T-cell (primary cell): ENCODE measurements at regions not wholly inside any gene's neighbourhood (a gene's known extent, or its start where the extent isn't known, plus 50 kb on each side); places are given as distances from the start of the nearest gene placed in this dataset.

ENCODE experiments used
- ATAC-seq, 4 experiments: fragments of 200-7000 bp in 3 of 4; fragments of 150-1000 bp in 1 of 4; cut with Tn5 transposase; replicated peaks in 1 of 4; 1 replicate in 3 of 4; 2 replicates in 1 of 4; pipeline ENCODE4 v1.10.0; 2021; ENCODE audit warnings: moderate library complexity in 3 of 4, mild to moderate bottlenecking in 2 of 4, moderate number of reproducible peaks in 1 of 4
- CTCF ChIA-PET, 2 donors: fragments of 300-600 bp; sonication (Branson Sonifier 250); formaldehyde crosslinking; loops; one replicate each; lab custom pipeline; 2022; ENCODE audit warnings: antibody characterized with exemption in 2 of 2; lab: Charles Lee
- POLR2A ChIA-PET, 2 donors: fragments of 300-600 bp; sonication (Branson Sonifier 250); formaldehyde crosslinking; loops; one replicate each; lab custom pipeline; 2022; ENCODE audit warnings: antibody characterized with exemption in 2 of 2; lab: Charles Lee
- DNase-seq, 35 experiments: peaks; one replicate each; pipeline versions ENCODE4 v3.0.0 to v3.0.0-alpha.2; 2013 to 2023
- H3K27ac ChIP-seq: one replicate; pipeline ENCODE4 v1.5.1; 2013; ENCODE audit warnings: low read length
- H3K27me3 ChIP-seq, 2 experiments: replicated peaks in 1 of 2; 1 replicate in 1 of 2; 2 replicates in 1 of 2; pipeline versions ENCODE4 v1.6.1 to v1.7.0; 2013; ENCODE audit warnings: low read length in 1 of 2, mixed read lengths in 1 of 2; ENCODE audit not compliant: control insufficient read depth in 2 of 2, insufficient read depth in 2 of 2; ENCODE audit errors: extremely low read depth in 1 of 2
- H3K36me3 ChIP-seq, 2 donors: 1 replicate in 1 of 2; 2 replicates in 1 of 2; pipeline versions ENCODE4 v1.6.1 to v1.7.0; 2013; ENCODE audit warnings: low read length in 1 of 2; ENCODE audit not compliant: control insufficient read depth in 2 of 2, insufficient read depth in 1 of 2; ENCODE audit errors: extremely low read depth in 1 of 2
- H3K4me1 ChIP-seq, 2 experiments: 1 replicate in 1 of 2; 2 replicates in 1 of 2; pipeline versions ENCODE4 v1.6.1 to v1.7.0; 2013; ENCODE audit warnings: low read length in 2 of 2, mixed read lengths in 1 of 2; ENCODE audit not compliant: insufficient read depth in 2 of 2, control insufficient read depth in 1 of 2; ENCODE audit errors: extremely low read depth in 1 of 2
- H3K4me3 ChIP-seq, 2 donors: 1 replicate in 1 of 2; 2 replicates in 1 of 2; pipeline versions ENCODE4 v1.5.1 to v1.7.0; 2013; ENCODE audit warnings: mild to moderate bottlenecking in 2 of 2, low read length in 1 of 2, moderate library complexity in 1 of 2; ENCODE audit not compliant: control insufficient read depth in 1 of 2; ENCODE audit errors: extremely low read depth in 1 of 2
- H3K9me3 ChIP-seq: 2 replicates; pipeline ENCODE4 v1.7.0; 2013
- H3K27ac Mint-ChIP-seq, 2 donors: one replicate each; pipeline ENCODE4 v1.8.0; 2020 to 2021; ENCODE audit warnings: mild to moderate bottlenecking in 2 of 2, mixed read lengths in 2 of 2
- H3K27me3 Mint-ChIP-seq, 2 donors: one replicate each; pipeline ENCODE4 v1.8.0; 2021 to 2022; ENCODE audit warnings: mixed read lengths in 2 of 2
- H3K36me3 Mint-ChIP-seq: one replicate; pipeline ENCODE4 v1.8.0; 2021; ENCODE audit warnings: mixed read lengths
- H3K4me1 Mint-ChIP-seq, 3 donors: one replicate each; pipeline ENCODE4 v1.8.0; 2020 to 2022; ENCODE audit warnings: mixed read lengths in 3 of 3, mild to moderate bottlenecking in 1 of 3
- H3K4me3 Mint-ChIP-seq, 3 donors: one replicate each; pipeline ENCODE4 v1.8.0; 2020 to 2022; ENCODE audit warnings: mild to moderate bottlenecking in 3 of 3, mixed read lengths in 3 of 3, moderate library complexity in 3 of 3
- H3K9me3 Mint-ChIP-seq, 3 donors: one replicate each; pipeline ENCODE4 v1.8.0; 2020 to 2022; ENCODE audit warnings: mixed read lengths in 3 of 3
- WGBS: methylation state at CpG from one replicate; pipeline ENCODE4 v1.1.5; 2013; ENCODE audit warnings: missing lambda C conversion rate; ENCODE audit not compliant: insufficient coverage; 5-methylcytosine and 5-hydroxymethylcytosine counted together

DNA sequence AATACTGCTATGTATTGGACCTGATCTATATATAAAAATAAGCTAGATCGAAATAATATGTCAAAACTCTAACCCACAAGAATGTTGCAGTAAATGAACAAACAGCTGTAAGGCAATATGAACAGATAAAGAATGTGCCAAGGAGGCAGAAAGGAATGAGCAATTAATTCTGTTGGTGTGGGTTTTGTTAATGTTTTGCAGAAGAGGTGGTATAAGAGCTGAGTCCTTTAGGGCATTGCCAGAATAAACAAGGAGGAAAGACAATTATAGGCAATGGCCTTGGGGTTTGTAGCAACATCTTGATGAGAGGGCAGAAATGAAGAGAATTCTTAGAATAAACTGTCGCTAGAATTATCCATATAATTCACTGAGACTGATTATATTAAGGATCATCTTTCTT is 240.9 kb upstream of the GULP1 start:
- ChIA-PET CTCF (no interaction called here), POLR2A (interaction anchor here in 1 of 2 donors (0.6 kb wide), 1 partner anchor 746 kb away, joined by 3 read pairs; no protein-coding TSS in a partner anchor)
- no peaks in the 10 kb centered on the region for H3K27me3 Mint-ChIP-seq
- H3K36me3 ChIP-seq, result no peaks in the 10 kb centered on the region
- no CpG with 5 or more reads among the region's 2 CpGs for WGBS
- H3K27me3 ChIP-seq, result no peaks in the 10 kb centered on the region
- peaks cover 0 to 4% (median 0%) of the 10 kb centered on the region in 3 donors for H3K9me3 Mint-ChIP-seq
- DNase-seq (no peak), ATAC-seq (no peak)
- no peak overlapping the region for H3K27ac Mint-ChIP-seq
- no peak overlapping the region for H3K27ac ChIP-seq
- no peaks in the 10 kb centered on the region for H3K4me1 Mint-ChIP-seq
- H3K36me3 Mint-ChIP-seq, result no peaks in the 10 kb centered on the region
- no peak overlapping the region for H3K4me3 ChIP-seq
- no peak overlapping the region for H3K4me3 Mint-ChIP-seq
- no peaks in the 10 kb centered on the region for H3K9me3 ChIP-seq
- no peaks in the 10 kb centered on the region for H3K4me1 ChIP-seq

DNA sequence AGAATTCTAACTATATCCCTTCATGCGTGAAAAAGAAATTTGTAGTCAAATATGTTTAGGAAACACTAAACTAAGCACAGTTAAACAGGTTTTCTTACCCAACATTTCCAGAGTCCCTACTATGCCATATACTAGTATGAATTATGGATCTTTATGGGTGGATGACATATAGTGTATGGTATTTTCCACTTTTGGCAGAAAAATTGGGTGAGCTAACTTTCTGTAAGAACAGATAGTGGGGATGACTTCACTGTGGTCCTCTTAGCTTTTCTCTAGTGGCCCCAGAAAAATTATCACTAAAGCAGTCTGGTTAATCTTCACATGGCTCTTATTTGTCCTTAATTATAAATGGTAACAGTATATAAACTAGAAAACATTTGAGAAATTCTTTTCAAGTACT is 240.0 kb upstream of the GULP1 start:
- Histone ChIP-seq H3K27me3 (no peaks in the 10 kb centered on the region), H3K4me3 (no peak overlapping the region), H3K36me3 (no peaks in the 10 kb centered on the region), H3K27ac (no peak overlapping the region), H3K9me3 (no peaks in the 10 kb centered on the region), H3K4me1 (no peaks in the 10 kb centered on the region)
- Mint-ChIP-seq H3K9me3 (no peaks in the 10 kb centered on the region), H3K4me3 (no peak overlapping the region), H3K4me1 (no peaks in the 10 kb centered on the region), H3K27me3 (no peaks in the 10 kb centered on the region), H3K36me3 (no peaks in the 10 kb centered on the region), H3K27ac (no peak overlapping the region)
- WGBS, result no CpG with 5 or more reads among the region's 1 CpG
- no peak for ATAC-seq
- no peak for DNase-seq
- POLR2A ChIA-PET, result no interaction called here
- CTCF ChIA-PET, result no interaction called here

GRCh38 chr2:188065386-188065785 is 226.3 kb upstream of the GULP1 start:
- Histone ChIP-seq H3K36me3 (no peaks in the 10 kb centered on the region), H3K27ac (no peak overlapping the region), H3K4me1 (no peaks in the 10 kb centered on the region), H3K9me3 (no peaks in the 10 kb centered on the region), H3K4me3 (no peak overlapping the region), H3K27me3 (no peaks in the 10 kb centered on the region)
- Mint-ChIP-seq H3K4me1 (no peaks in the 10 kb centered on the region), H3K36me3 (no peaks in the 10 kb centered on the region), H3K27ac (no peak overlapping the region), H3K27me3 (no peaks in the 10 kb centered on the region), H3K9me3 (peaks cover 0 to 8% (median 3%) of the 10 kb centered on the region in 3 donors), H3K4me3 (no peak overlapping the region)
- CTCF ChIA-PET, result no interaction called here
- no peak for ATAC-seq
- no peak for DNase-seq
- POLR2A ChIA-PET, result interaction anchor here in 1 of 2 donors (0.6 kb wide), 1 partner anchor 156 kb away, joined by 3 read pairs; no protein-coding TSS in a partner anchor
- WGBS, result 53% methylated on average over 2 of the region's 6 CpGs

GRCh38 chr2:188068093-188068492 is 223.6 kb upstream of the GULP1 start:
- Mint-ChIP-seq H3K4me3 (no peak overlapping the region), H3K27ac (no peak overlapping the region), H3K27me3 (no peaks in the 10 kb centered on the region), H3K36me3 (no peaks in the 10 kb centered on the region), H3K9me3 (peaks cover 7 to 17% (median 8%) of the 10 kb centered on the region in 3 donors), H3K4me1 (no peaks in the 10 kb centered on the region)
- ChIA-PET POLR2A (no interaction called here), CTCF (no interaction called here)
- Histone ChIP-seq H3K4me1 (no peaks in the 10 kb centered on the region), H3K27ac (no peak overlapping the region), H3K9me3 (no peaks in the 10 kb centered on the region), H3K27me3 (no peaks in the 10 kb centered on the region), H3K4me3 (no peak overlapping the region), H3K36me3 (no peaks in the 10 kb centered on the region)
- ATAC-seq, result no peak
- DNase-seq, result no peak
- WGBS, result 50% methylated on average over 1 of the region's 5 CpGs

DNA sequence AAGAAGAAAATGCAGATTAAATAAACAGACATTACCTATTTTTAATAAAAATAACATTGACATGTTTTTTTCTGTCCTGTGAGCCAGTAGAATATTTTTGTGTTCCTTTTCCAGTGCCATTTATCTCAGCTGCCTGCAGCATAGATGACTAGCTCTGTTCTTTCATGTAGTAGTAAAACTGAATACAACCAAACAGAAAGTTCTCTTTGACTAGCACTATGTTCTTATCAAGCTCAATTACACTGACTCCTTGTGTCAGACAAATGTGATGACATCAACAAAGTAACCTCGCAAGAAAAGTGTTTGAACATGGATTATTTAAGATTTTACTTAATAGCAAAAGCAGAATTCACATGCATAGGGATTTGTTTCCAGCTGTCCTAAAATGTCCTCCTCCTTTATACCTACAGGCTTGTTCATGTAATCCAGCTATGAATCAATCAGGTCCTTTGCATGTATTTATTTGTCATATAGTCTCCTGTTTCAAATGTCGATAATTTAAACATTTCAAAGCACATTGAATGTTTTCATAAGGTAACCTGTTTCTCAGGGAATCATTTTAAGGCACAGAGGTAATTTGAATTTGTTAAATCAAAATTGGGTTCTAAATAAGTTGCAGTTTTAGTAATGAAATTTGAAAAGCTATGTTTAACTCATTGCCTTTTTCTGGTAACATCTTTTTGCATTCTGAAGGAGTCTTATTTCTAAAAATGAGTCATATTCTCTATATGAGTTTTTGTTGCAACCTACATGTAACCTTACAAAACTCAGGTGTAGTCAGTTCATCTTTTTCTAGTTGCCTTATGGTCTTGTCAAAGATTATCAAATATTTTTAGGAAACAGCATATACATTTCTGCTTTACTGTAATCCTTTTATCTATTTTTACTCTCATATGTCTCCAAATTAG is 215.3 kb upstream of the GULP1 start:
- Mint-ChIP-seq H3K4me1 (no peaks in the 10 kb centered on the region), H3K9me3 (peaks cover 13 to 29% (median 28%) of the 10 kb centered on the region in 3 donors), H3K36me3 (no peaks in the 10 kb centered on the region), H3K4me3 (no peak overlapping the region), H3K27ac (no peak overlapping the region), H3K27me3 (no peaks in the 10 kb centered on the region)
- H3K4me1 ChIP-seq, result no peaks in the 10 kb centered on the region
- H3K36me3 ChIP-seq, result no peaks in the 10 kb centered on the region
- CTCF ChIA-PET, result no interaction called here
- no peak overlapping the region for H3K27ac ChIP-seq
- WGBS, result no CpG with 5 or more reads among the region's 2 CpGs
- no peaks in the 10 kb centered on the region for H3K9me3 ChIP-seq
- ATAC-seq (no peak), DNase-seq (no peak)
- no peak overlapping the region for H3K4me3 ChIP-seq
- POLR2A ChIA-PET, result no interaction called here
- no peaks in the 10 kb centered on the region for H3K27me3 ChIP-seq

GRCh38 chr2:188077757-188078156 is 213.9 kb upstream of the GULP1 start:
- Mint-ChIP-seq H3K27me3 (no peaks in the 10 kb centered on the region), H3K27ac (no peak overlapping the region), H3K4me1 (no peaks in the 10 kb centered on the region), H3K4me3 (no peak overlapping the region), H3K36me3 (no peaks in the 10 kb centered on the region), H3K9me3 (peaks cover 8 to 29% (median 20%) of the 10 kb centered on the region in 3 donors)
- ATAC-seq (no peak), DNase-seq (no peak)
- Histone ChIP-seq H3K4me3 (no peak overlapping the region), H3K27ac (no peak overlapping the region), H3K9me3 (no peaks in the 10 kb centered on the region), H3K36me3 (no peaks in the 10 kb centered on the region), H3K4me1 (no peaks in the 10 kb centered on the region), H3K27me3 (no peaks in the 10 kb centered on the region)
- CTCF ChIA-PET, result no interaction called here
- POLR2A ChIA-PET, result no interaction called here
